Panc1 (cell line): ENCODE measurements at regions not wholly inside any gene's neighbourhood (a gene's known extent, or its start where the extent isn't known, plus 50 kb on each side); places are given as distances from the start of the nearest gene placed in this dataset.
"Not testable (repeated sequence)": the region's sequence is repeated elsewhere in the genome, so short reads cannot be mapped to it uniquely, and the experiment has no call there.

Experiments used
- ATAC-seq: fragments of 200-7000 bp; cut with Tn5 transposase; 2 replicates; pipeline ENCODE4 v1.9.1; 2020; ENCODE audit warnings: mild to moderate bottlenecking, moderate library complexity
- BruUV-seq: library from RNA; stranded (reverse); fragments of 400-500 nt; replicated peaks from 2 replicates; lab custom pipeline; 2021; lab: Mats Ljungman, UMichigan
- CTCF ChIA-PET: fragments of 300-600 bp; sonication (Branson Sonifier 250); formaldehyde crosslinking; loops from one replicate; lab custom pipeline; 2022; ENCODE audit warnings: antibody characterized with exemption; lab: Charles Lee
- POLR2A ChIA-PET: fragments of 300-600 bp; sonication (Branson Sonifier 250); formaldehyde crosslinking; loops from one replicate; lab custom pipeline; 2022; ENCODE audit warnings: antibody characterized with exemption; lab: Charles Lee
- DNase-seq: peaks from one replicate; pipeline ENCODE4 v3.0.0-alpha.2; 2010; ENCODE audit warnings: low read depth, low spot score
- H3K27ac ChIP-seq: 2 replicates; pipeline ENCODE4 v1.5.1; 2011; ENCODE audit warnings: mild to moderate bottlenecking, low read length, inconsistent platforms
- H3K27me3 ChIP-seq: fragments of 200-500 bp; sonication (Bioruptor generic); 2 replicates; pipeline ENCODE4 v1.6.0; 2014; ENCODE audit warnings: low read length, inconsistent platforms; ENCODE audit not compliant: control insufficient read depth, insufficient read depth
- H3K36me3 ChIP-seq: fragments of 200-500 bp; sonication (Bioruptor generic); 2 replicates; pipeline ENCODE4 v1.5.1; 2014; ENCODE audit warnings: inconsistent platforms, mild to moderate bottlenecking, low read length, moderate library complexity; ENCODE audit not compliant: control insufficient read depth, insufficient read depth
- H3K4me1 ChIP-seq: 2 replicates; pipeline ENCODE4 v1.5.1; 2011; ENCODE audit warnings: inconsistent platforms, mild to moderate bottlenecking, low read length, moderate library complexity; ENCODE audit not compliant: control insufficient read depth, insufficient read depth
- H3K4me3 ChIP-seq, 2 experiments: 2 replicates each; pipeline ENCODE4 v1.5.1; 2011 to 2012; ENCODE audit warnings: low read depth in 2 of 2, low read length in 2 of 2, mild to moderate bottlenecking in 2 of 2, inconsistent platforms in 1 of 2, moderate library complexity in 1 of 2
- H3K9me3 ChIP-seq: fragments of 200-500 bp; sonication (Bioruptor generic); 2 replicates; pipeline ENCODE4 v1.5.1; 2014; ENCODE audit warnings: low read depth, mild to moderate bottlenecking, inconsistent platforms, low read length, moderate library complexity; ENCODE audit not compliant: control insufficient read depth, insufficient read depth
- CTCF ChIP-seq: fragments of 450-650 bp; IDR thresholded peaks from 2 replicates; pipeline ENCODE4 v1.5.1; 2017; ENCODE audit warnings: mild to moderate bottlenecking
- POLR2AphosphoS5 ChIP-seq: IDR thresholded peaks from 2 replicates; pipeline ENCODE4 v1.6.1; 2012; ENCODE audit warnings: mild to moderate bottlenecking, low read depth, low read length, moderate library complexity
- REST ChIP-seq, 2 experiments: IDR thresholded peaks; 2 replicates each; pipeline ENCODE4 v1.6.1; 2011 to 2012; ENCODE audit warnings: low read depth in 2 of 2, control low read depth in 1 of 2, low read length in 1 of 2, mild to moderate bottlenecking in 1 of 2, moderate library complexity in 1 of 2; ENCODE audit not compliant: insufficient read depth in 1 of 2
- SIN3A ChIP-seq: IDR thresholded peaks from 2 replicates; pipeline ENCODE4 v1.6.1; 2012; ENCODE audit warnings: low read depth, mild to moderate bottlenecking, low read length, moderate library complexity, borderline replicate concordance; ENCODE audit not compliant: insufficient read depth
- TCF7L2 ChIP-seq: IDR thresholded peaks from 2 replicates; pipeline ENCODE4 v1.6.1; 2011; ENCODE audit warnings: mild to moderate bottlenecking, low read depth, low read length, inconsistent platforms
- in situ Hi-C: cut with HindIII; loops from 2 replicates; pipeline ENCODE4 v1.10.0; 2016; ENCODE audit warnings: low sequenced_read_pairs, low pct_unique_long_range_greater_than_20kb
- intact Hi-C: fragments of 100-400 bp; cut with micrococcal nuclease; formaldehyde crosslinking; loops from one replicate; pipeline ENCODE4 v1.10.0; 2022; ENCODE audit not compliant: unreplicated experiment

- Histone ChIP-seq H3K27ac (no peak overlapping the region), H3K9me3 (no peaks in the 10 kb centered on the region), H3K36me3 (no peaks in the 10 kb centered on the region), H3K27me3 (no peaks in the 10 kb centered on the region), H3K4me3 (no peak overlapping the region), H3K4me1 (no peaks in the 10 kb centered on the region)
- DNase-seq (no peak), ATAC-seq (no peak)
- BruUV-seq: no TSS peak
- intact Hi-C loops: no loop called here
- TF ChIP-seq CTCF: no peak
- no peak for TF ChIP-seq POLR2AphosphoS5
- no peak for TF ChIP-seq TCF7L2
- no peak for TF ChIP-seq SIN3A
- no peak for TF ChIP-seq REST (IDR thresholded peaks at IDR 0.05; ENCODE audit: insufficient read depth in 1 of 2, low read depth in 2 of 2, low read length in 1 of 2)
- ChIA-PET CTCF (no interaction called here), POLR2A (no interaction called here)
- in situ Hi-C loops: no loop called here
These were observed 183.4 kb upstream of the SRD5A2 start for GRCh38 chr2:31764169-31764568.

DNA sequence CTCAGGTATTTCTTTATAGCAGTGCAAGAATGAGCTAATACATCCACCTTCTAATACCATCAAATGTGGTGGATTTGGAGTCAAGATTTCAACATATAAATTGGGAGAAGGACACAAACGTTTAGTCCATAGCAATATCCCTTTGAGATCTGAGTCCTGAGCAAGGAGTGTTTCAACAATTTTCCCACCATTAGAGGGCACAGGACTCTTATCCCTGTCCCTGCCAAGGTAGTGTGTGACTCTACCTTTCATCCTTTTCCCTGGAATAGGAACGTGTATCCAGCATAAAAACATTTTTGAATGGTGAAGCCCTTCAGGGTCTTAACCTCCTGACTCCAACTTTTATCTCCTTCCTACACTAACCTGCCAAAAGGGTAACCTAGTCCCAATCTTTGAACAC lies 181.3 kb upstream of the SRD5A2 start:
- H3K9me3 ChIP-seq: no peaks in the 10 kb centered on the region
- in situ Hi-C loops: no loop called here
- ChIA-PET POLR2A (no interaction called here), CTCF (no interaction called here)
- H3K27ac ChIP-seq: no peak overlapping the region
- DNase-seq (no peak), ATAC-seq (no peak)
- TF ChIP-seq REST (IDR thresholded peaks at IDR 0.05; ENCODE audit: insufficient read depth in 1 of 2, low read depth in 2 of 2, low read length in 1 of 2) (no peak), TCF7L2 (no peak), CTCF (peak; percentile 36; the same call in 1 of the 2 replicates)
- no TSS peak for BruUV-seq
- no peaks in the 10 kb centered on the region for H3K36me3 ChIP-seq
- no peak overlapping the region for H3K4me3 ChIP-seq
- intact Hi-C loops: no loop called here
- H3K27me3 ChIP-seq: no peaks in the 10 kb centered on the region
- H3K4me1 ChIP-seq: no peaks in the 10 kb centered on the region

GRCh38 chr2:31757351-31757750 lies 176.6 kb upstream of the SRD5A2 start:
- POLR2A ChIA-PET, H3K9me3 ChIP-seq, H3K4me1 ChIP-seq, ATAC-seq, H3K4me3 ChIP-seq, DNase-seq, H3K27ac ChIP-seq, in situ Hi-C loops, H3K36me3 ChIP-seq, BruUV-seq, CTCF ChIA-PET, intact Hi-C loops, H3K27me3 ChIP-seq: not testable (repeated sequence)

DNA sequence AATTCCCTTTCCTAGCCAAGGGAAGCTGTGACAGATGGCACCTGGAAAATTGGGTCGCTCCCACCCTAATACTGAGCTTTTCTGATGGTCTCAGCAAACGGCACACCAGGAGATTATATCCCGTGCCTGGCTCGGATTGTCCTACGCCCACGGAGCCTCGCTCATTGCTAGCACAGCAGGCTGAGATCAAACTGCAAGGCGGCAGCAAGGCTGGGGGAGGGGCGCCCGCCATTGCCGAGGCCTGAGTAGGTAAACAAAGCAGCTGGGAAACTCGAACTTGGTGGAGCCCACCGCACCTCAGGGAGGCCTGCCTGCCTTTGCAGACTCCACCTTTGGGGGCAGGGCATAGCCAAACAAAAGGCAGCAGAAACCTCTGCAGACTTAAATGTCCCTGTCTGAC lies 168.0 kb upstream of the SRD5A2 start:
- in situ Hi-C loops, DNase-seq: not testable (repeated sequence)

More for the DNA sequence above, 168.0 kb upstream of the SRD5A2 start:
- POLR2A ChIA-PET, ATAC-seq, H3K36me3 ChIP-seq, intact Hi-C loops, BruUV-seq, CTCF ChIA-PET, H3K27me3 ChIP-seq, H3K4me3 ChIP-seq, H3K9me3 ChIP-seq, H3K27ac ChIP-seq, H3K4me1 ChIP-seq: not testable (repeated sequence)
